Fibroblast of lung (primary cell): ENCODE measurements at regions not wholly inside any gene's neighbourhood (a gene's known extent, or its start where the extent isn't known, plus 50 kb on each side); places are given as distances from the start of the nearest gene placed in this dataset.

Source experiments
- DNase-seq, 2 donors: peaks; one replicate each; pipeline versions ENCODE4 v3.0.0 to v3.0.0-alpha.2; 2010; ENCODE audit warnings: low read depth in 2 of 2
- H2AFZ ChIP-seq: 2 replicates; pipeline ENCODE4 v1.5.1; 2012; ENCODE audit warnings: low read length, control low read depth, inconsistent platforms
- H3K27ac ChIP-seq: 2 replicates; pipeline ENCODE4 v1.5.1; 2011; ENCODE audit warnings: low read length, control low read depth; ENCODE audit not compliant: insufficient read depth
- H3K27me3 ChIP-seq: 2 replicates; pipeline ENCODE4 v1.5.1; 2011; ENCODE audit warnings: mild to moderate bottlenecking, low read length; ENCODE audit not compliant: control insufficient read depth, insufficient read depth
- H3K36me3 ChIP-seq: 2 replicates; pipeline ENCODE4 v1.5.1; 2011; ENCODE audit warnings: low read length; ENCODE audit not compliant: control insufficient read depth, insufficient read depth
- H3K4me1 ChIP-seq: 2 replicates; pipeline ENCODE4 v1.5.1; 2011; ENCODE audit warnings: low read length; ENCODE audit not compliant: control insufficient read depth, insufficient read depth; ENCODE audit errors: extremely low read depth
- H3K4me2 ChIP-seq: 2 replicates; pipeline ENCODE4 v1.5.1; 2011; ENCODE audit warnings: low read length, control low read depth; ENCODE audit not compliant: insufficient read depth; ENCODE audit errors: extremely low read depth
- H3K4me3 ChIP-seq, 4 experiments: fragments of 200-600 bp in 1 of 4; sonication (generic) in 1 of 4; replicated peaks in 1 of 4; 2 replicates each; pipeline ENCODE4 v1.5.1; 2011 to 2016; ENCODE audit warnings: low read length in 4 of 4, low read depth in 3 of 4, mild to moderate bottlenecking in 3 of 4, control low read depth in 2 of 4, inconsistent platforms in 1 of 4, mixed read lengths in 1 of 4; ENCODE audit not compliant: insufficient read depth in 1 of 4; ENCODE audit errors: control extremely low read depth in 1 of 4
- H3K79me2 ChIP-seq: 2 replicates; pipeline ENCODE4 v1.5.1; 2012; ENCODE audit warnings: mild to moderate bottlenecking, low read length, inconsistent platforms; ENCODE audit not compliant: control insufficient read depth, insufficient read depth
- H3K9ac ChIP-seq: 2 replicates; pipeline ENCODE4 v1.5.1; 2011; ENCODE audit warnings: mild to moderate bottlenecking, low read length, control low read depth; ENCODE audit not compliant: insufficient read depth
- H3K9me3 ChIP-seq: 2 replicates; pipeline ENCODE4 v1.5.1; 2012; ENCODE audit warnings: low read depth, low read length; ENCODE audit not compliant: control insufficient read depth, insufficient read depth
- H4K20me1 ChIP-seq: 2 replicates; pipeline ENCODE4 v1.5.1; 2011; ENCODE audit warnings: low read length; ENCODE audit not compliant: control insufficient read depth, insufficient read depth; ENCODE audit errors: extremely low read depth
- CTCF ChIP-seq, 2 donors: IDR thresholded peaks in 1 of 2; conservative IDR thresholded peaks in 1 of 2; 1 replicate in 1 of 2; 2 replicates in 1 of 2; pipeline ENCODE4 v1.5.1; 2011 to 2012; ENCODE audit warnings: low read length in 2 of 2, control low read depth in 1 of 2, inconsistent platforms in 1 of 2, low read depth in 1 of 2, mild to moderate bottlenecking in 1 of 2
- EZH2 ChIP-seq: IDR thresholded peaks from 2 replicates; pipeline ENCODE4 v1.5.1; 2012; ENCODE audit warnings: low read length, control low read depth, mild to moderate bottlenecking; ENCODE audit errors: missing control alignments

GRCh38 chrX:109844986-109845385 is 111.9 kb upstream of the ACSL4 start:
- Histone ChIP-seq H3K36me3 (no peaks in the 10 kb centered on the region), H3K27me3 (no peaks in the 10 kb centered on the region), H4K20me1 (no peaks in the 10 kb centered on the region), H2AFZ (no peak overlapping the region), H3K9ac (no peak overlapping the region), H3K4me3 (no peak overlapping the region), H3K79me2 (no peaks in the 10 kb centered on the region), H3K4me1 (peaks cover 17% of the 10 kb centered on the region), H3K9me3 (no peaks in the 10 kb centered on the region), H3K4me2 (no peak overlapping the region), H3K27ac (no peak overlapping the region)
- TF ChIP-seq EZH2 (no peak), CTCF (conservative IDR thresholded peaks at IDR 0.05 in 1 of 2, IDR thresholded peaks at IDR 0.05 in 1 of 2; ENCODE audit: low read depth in 1 of 2, low read length in 2 of 2) (no peak)
- DNase-seq = no peak

DNA sequence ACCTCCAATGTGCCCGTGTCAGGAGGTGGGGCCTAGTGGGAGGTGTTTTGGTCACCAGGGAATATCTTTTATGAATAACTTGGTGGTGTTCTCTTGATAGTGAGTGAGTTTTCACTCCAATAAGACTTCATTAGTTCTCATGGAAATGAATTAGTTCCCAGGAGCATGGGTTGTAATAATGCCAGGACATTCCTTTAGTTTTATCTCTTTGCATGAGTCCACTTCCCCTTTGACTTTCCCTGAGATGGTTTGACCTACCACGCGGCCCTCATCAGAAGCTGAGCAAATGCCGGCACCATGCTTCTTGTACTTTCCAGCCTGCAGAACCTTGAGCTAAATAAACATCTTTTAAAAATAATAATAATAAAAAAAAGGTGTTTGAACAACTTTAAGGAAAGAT is 112.9 kb upstream of the ACSL4 start:
- H3K27me3 ChIP-seq = no peaks in the 10 kb centered on the region
- H3K9me3 ChIP-seq = no peaks in the 10 kb centered on the region
- no peaks in the 10 kb centered on the region for H4K20me1 ChIP-seq
- H3K4me3 ChIP-seq = no peak overlapping the region
- no peak overlapping the region for H3K4me2 ChIP-seq
- no peak overlapping the region for H3K9ac ChIP-seq
- TF ChIP-seq EZH2 (no peak), CTCF (conservative IDR thresholded peaks at IDR 0.05 in 1 of 2, IDR thresholded peaks at IDR 0.05 in 1 of 2; ENCODE audit: low read depth in 1 of 2, low read length in 2 of 2) (no peak)
- H3K36me3 ChIP-seq = no peaks in the 10 kb centered on the region
- no peaks in the 10 kb centered on the region for H3K79me2 ChIP-seq
- no peak overlapping the region for H3K27ac ChIP-seq
- H2AFZ ChIP-seq = no peak overlapping the region
- H3K4me1 ChIP-seq = peaks cover 13% of the 10 kb centered on the region
- no peak for DNase-seq

GRCh38 chrX:109847257-109848187 is 114.5 kb upstream of the ACSL4 start:
- Histone ChIP-seq H3K79me2 (no peaks in the 10 kb centered on the region), H3K4me3 (no peak overlapping the region), H3K27me3 (no peaks in the 10 kb centered on the region), H2AFZ (no peak overlapping the region), H3K4me2 (peak overlapping the region; percentile 23), H3K36me3 (no peaks in the 10 kb centered on the region), H3K9me3 (no peaks in the 10 kb centered on the region), H3K4me1 (peaks cover 8% of the 10 kb centered on the region), H4K20me1 (no peaks in the 10 kb centered on the region), H3K27ac (peak overlapping the region; percentile 65), H3K9ac (no peak overlapping the region)
- DNase-seq = peak; percentile 90 to 93
- no peak for TF ChIP-seq EZH2
- TF ChIP-seq CTCF (conservative IDR thresholded peaks at IDR 0.05 in 1 of 2, IDR thresholded peaks at IDR 0.05 in 1 of 2; ENCODE audit: low read depth in 1 of 2, low read length in 2 of 2) = no peak
